Occipital lobe (tissue), 1 donor: ENCODE measurements at regions not wholly inside any gene's neighbourhood (a gene's known extent, or its start where the extent isn't known, plus 50 kb on each side); places are given as distances from the start of the nearest gene placed in this dataset.

Source experiments
- DNase-seq: peaks from one replicate; lab custom pipeline; 2025; lab: John Stamatoyannopoulos, UW

DNA sequence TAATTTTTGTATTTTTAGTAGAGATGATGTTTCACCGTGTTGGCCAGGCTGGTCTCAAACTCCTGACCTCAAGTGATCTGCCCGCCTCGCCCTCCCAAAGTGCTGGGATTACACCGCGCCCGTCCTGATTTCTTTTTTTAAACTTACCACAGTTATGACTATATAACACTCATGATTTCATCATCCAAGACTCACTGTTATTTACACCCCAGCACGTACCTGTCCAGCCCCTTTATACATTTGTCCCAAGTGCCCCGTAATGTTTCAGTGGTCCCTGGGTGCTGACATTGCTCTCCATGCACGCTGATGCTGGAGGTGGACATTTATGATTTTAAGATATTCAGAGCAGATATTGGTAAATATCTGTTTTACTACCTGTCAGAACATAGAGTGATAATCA, 219.9 kb upstream of the GMDS start:
- no peak for DNase-seq

- DNase-seq = no peak
Measured at GRCh38 chr6:2464641-2465040, 219.2 kb upstream of the GMDS start.

- DNase-seq = no peak
Measured at GRCh38 chr6:2462831-2463230, 217.4 kb upstream of the GMDS start.

DNA sequence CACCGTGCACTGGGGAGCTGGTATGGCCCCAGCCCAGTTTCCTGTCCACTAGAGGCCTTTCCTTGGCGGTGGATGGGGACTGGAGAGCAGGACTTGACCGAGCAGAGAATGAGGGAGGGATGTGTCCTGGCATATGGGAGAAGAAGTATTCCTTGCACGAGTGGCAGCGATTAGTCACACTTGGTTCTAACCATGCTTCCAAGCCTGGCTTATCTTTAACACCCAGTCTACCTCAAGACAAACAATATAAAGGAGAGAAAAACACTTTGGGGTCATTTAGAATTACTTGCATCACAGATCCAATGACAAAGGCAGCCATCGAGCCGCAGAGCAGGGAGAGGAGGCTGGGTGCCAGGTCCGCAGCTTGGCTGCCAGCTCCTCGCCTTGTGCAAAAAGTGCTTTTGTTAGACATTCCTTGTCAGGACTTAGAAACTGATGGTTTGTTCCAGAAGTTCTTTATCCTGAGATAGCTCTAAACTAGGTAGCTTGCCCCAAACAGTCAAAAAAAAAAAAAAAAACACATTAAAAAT, 214.9 kb upstream of the GMDS start:
- no peak for DNase-seq

- DNase-seq = no peak
Measured at GRCh38 chr6:2454180-2454579, 208.8 kb upstream of the GMDS start.

GRCh38 chr6:2450546-2450945, 205.1 kb upstream of the GMDS start:
- no peak for DNase-seq

- DNase-seq = no peak
Measured at GRCh38 chr6:2449572-2449940, 204.2 kb upstream of the GMDS start.

DNA sequence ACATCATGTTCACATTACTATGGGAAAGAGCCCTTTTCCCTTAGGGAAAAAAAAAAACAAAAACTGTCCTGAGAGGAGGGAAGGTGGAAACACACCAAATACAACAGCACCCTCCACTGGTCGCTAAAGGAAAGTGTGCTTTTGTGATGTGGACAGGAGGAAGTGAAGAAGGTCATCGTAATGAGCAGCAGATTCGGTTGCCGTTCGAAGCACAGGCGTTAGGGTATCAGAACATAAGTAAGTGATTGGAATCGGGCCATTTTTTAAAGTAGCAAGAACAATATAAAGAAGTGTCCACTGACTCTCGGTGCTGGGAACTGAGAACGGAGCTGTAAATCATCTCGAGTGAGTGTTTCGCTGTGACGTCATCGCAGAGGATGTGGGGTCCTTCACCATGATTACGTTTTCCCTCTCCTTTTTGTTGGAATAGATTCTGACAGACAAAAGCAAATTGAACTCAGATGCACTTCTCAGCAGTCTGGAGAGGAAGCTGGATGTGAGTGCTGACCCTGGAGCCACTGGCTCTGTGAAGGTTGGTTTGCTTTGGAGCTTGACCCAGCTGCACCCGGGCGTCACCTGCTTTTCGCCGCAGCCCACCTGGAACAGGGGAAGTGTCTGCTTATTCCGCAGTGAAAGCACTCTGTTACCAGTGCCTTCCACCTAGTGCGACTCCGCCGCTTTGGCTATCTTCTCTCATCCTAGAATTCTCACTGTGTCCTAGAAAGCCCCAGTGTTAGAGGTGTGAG, 203.6 kb upstream of the GMDS start:
- no peak for DNase-seq

- no peak for DNase-seq
Measured at GRCh38 chr6:2447931-2448330, 202.5 kb upstream of the GMDS start.

DNA sequence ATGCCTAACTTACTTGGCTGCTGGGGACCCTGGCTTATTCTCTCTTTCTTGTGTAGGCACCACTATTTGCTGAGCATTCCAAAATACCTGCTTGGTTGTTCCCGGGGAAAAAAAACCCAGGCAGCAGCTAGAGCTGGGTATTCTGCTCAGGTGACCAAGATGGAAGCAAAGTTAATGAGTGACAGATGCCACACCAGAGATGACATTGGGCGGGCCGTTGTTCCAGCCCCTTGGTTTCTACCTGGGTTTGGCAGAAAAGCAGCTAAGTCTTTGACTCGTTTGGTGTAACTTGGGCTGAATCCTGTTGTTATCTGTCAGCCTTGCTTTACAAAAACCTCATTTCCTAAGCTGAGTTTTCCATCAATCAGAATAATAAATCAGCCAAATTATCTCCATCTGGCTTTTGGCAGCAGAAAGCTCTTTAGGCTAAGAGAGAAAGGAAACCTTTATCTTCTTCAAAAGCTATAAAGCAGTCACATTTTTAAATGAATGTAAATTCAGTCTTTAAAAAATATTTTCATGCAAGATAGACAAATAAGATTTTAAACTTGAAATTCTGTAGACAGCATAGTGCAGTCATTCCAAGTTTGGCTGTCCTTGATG, 202.0 kb upstream of the GMDS start:
- no peak for DNase-seq

- no peak for DNase-seq
Measured at GRCh38 chr6:2441601-2442475, 196.4 kb upstream of the GMDS start.

DNA sequence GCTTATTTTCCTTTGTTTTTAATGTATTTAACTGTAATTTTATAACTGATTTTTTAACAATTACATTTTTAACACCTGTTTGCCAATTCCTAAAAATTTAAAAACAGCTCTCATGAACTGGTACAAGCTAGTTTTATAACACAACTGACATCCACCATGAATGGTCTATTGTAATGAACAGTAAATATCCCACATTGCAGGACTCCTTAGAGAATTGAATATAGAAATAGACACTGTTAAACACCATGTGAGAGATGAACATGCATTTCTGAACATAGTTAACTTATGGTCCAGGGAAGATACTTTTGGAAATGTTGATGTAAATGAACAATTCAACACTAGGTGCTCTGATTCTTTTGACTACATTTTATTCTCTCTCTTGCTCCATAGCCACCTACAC, 195.1 kb upstream of the GMDS start:
- DNase-seq = no peak

GRCh38 chr6:2439632-2440031, 194.2 kb upstream of the GMDS start:
- no peak for DNase-seq

- DNase-seq = no peak
Measured at GRCh38 chr6:2439082-2439481, 193.7 kb upstream of the GMDS start.

- DNase-seq = no peak
Measured at GRCh38 chr6:2436410-2437154, 191.2 kb upstream of the GMDS start.

DNA sequence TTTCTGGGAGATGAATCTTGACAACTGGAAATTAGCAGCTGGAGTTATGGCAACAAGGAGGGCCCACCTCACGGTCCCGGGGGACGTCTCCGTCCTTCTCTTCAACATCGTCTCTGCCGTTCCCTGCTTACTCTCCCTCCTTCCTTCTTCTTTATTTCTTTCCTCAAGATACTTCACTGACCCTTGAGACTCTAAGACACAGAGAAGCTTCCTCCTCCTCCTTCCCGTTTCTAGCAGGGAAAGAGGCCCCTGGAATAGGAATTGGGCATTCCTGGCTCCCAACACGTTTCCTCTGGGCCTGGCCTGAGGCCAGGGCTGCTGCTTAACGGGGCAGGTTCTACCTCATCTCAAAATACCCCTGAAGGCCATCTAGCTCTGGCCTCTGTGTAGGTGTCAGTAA, 189.9 kb upstream of the GMDS start:
- DNase-seq = no peak

DNA sequence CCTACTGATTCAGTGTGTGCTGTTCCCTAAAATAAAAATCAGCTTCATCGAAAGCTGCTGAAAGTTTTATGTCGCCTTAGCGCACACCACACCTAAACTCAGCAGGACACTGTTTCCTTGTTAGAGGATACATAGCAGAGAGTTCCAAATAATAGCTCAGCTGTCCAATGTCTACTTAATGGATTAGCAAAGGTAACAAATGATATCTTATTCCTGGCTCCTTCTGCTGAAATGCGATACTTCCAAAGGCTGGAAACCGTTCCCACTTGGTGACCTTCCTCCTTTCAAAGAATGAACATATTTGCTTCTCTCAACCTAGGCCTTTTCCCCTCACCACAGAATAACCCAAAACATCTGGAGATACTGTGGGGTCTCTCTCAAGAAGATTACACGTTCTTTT, 189.5 kb upstream of the GMDS start:
- no peak for DNase-seq

GRCh38 chr6:2434116-2434515, 188.7 kb upstream of the GMDS start:
- DNase-seq = no peak

GRCh38 chr6:2433711-2434110, 188.3 kb upstream of the GMDS start:
- no peak for DNase-seq

DNA sequence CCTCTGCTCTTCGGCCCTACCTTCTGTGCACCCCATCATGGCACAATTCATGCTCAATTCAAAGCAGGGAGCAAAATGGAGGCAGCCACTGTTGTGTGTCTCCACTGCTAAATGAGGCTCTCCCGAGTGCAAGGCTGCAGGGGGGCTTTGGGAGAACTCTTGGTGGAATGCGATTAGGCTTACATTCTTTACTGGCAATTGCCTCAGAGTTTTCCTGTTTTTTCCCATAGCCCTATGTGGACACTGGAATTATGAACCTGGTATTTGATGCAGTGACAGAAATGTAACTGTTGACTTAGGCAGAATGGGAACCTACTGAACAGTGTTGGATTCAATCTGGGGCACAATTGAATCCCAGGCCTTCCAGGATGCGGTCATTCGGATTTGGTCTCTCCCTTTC, 187.9 kb upstream of the GMDS start:
- DNase-seq = no peak

DNA sequence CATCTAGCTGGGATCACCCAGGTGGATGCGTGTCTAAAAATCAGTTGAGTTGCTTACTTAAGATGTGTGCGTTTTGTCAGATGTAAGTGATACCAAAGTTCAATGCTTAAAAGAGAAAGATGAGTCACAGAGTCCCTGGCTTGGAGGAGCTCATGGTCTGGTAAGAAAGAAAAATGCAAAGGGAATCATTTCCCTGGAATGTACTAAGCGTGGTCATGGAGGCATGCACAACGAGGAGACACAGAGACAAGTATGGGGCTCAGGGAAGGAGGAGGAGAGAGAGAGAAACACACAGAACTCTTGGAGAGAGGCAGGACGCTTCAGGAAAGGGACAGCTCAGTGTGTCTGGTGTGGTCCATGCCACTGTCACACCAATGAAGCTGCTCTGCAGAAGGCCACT, 186.9 kb upstream of the GMDS start:
- no peak for DNase-seq

- no peak for DNase-seq
Measured at GRCh38 chr6:2430612-2431011, 185.2 kb upstream of the GMDS start.
